ENCODE measurements at regions not wholly inside any gene's neighbourhood (a gene's known extent, or its start where the extent isn't known, plus 50 kb on each side); places are given as distances from the start of the nearest gene placed in this dataset.

GRCh38 chr15:62639906-62640605 is 402.5 kb upstream of the TPM1 start:
- POLR2A ChIA-PET: no interaction called here
- TF ChIP-seq, protein P1, sequence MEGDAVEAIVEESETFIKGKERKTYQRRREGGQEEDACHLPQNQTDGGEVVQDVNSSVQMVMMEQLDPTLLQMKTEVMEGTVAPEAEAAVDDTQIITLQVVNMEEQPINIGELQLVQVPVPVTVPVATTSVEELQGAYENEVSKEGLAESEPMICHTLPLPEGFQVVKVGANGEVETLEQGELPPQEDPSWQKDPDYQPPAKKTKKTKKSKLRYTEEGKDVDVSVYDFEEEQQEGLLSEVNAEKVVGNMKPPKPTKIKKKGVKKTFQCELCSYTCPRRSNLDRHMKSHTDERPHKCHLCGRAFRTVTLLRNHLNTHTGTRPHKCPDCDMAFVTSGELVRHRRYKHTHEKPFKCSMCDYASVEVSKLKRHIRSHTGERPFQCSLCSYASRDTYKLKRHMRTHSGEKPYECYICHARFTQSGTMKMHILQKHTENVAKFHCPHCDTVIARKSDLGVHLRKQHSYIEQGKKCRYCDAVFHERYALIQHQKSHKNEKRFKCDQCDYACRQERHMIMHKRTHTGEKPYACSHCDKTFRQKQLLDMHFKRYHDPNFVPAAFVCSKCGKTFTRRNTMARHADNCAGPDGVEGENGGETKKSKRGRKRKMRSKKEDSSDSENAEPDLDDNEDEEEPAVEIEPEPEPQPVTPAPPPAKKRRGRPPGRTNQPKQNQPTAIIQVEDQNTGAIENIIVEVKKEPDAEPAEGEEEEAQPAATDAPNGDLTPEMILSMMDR (IDR thresholded peaks at IDR 0.05; ENCODE audit: insufficient read depth, low read depth, low read length): no peak

DNA sequence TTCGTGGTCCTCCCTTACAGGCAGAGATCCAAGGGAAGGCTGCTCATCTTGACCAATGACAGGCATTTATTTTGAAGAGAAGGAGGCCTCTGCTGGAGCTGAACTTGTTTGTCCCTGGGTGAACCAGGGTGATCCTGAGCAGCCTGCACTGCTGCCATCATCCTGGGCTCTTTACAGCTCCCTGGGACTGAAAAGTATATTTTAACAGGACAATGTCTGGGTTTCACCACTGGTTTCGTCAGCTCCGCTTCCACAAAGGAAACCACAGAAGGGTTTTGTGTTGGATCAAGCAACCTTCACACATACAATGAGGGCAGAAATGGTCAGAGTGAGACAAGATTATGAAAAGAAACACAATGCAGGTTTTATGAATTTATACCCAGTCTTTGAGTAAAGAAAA is 400.7 kb upstream of the TPM1 start:
- DNase-seq (ENCODE audit: low read depth): no peak

More at GRCh38 chr15:62639906-62640605, 402.5 kb upstream of the TPM1 start:
- CTCF ChIA-PET: interaction anchor here (0.7 to 1.2 kb wide), 4 partner anchors 10 to 248 kb away, joined by 3 to 4 read pairs (median 3); no protein-coding TSS in a partner anchor
- no peaks in the 10 kb centered on the region for H3K27me3 ChIP-seq (ENCODE audit: control insufficient read depth, insufficient read depth, low read length)
- no peak overlapping the region for H3K4me3 ChIP-seq (ENCODE audit: low read depth, low read length)
- DNase-seq (ENCODE audit: low read depth): no peak
- H3K36me3 ChIP-seq (ENCODE audit: control insufficient read depth, insufficient read depth, low read length): no peaks in the 10 kb centered on the region

GRCh38 chr15:62643572-62643971 is 399.0 kb upstream of the TPM1 start:
- H3K27me3 ChIP-seq (ENCODE audit: control insufficient read depth, insufficient read depth, low read length): no peaks in the 10 kb centered on the region
- H3K4me3 ChIP-seq (ENCODE audit: low read depth, low read length): no peak overlapping the region
- ChIA-PET POLR2A (no interaction called here), CTCF (no interaction called here)
- TF ChIP-seq, protein P1 (IDR thresholded peaks at IDR 0.05; ENCODE audit: insufficient read depth, low read depth, low read length): no peak
- H3K36me3 ChIP-seq (ENCODE audit: control insufficient read depth, insufficient read depth, low read length): no peaks in the 10 kb centered on the region
- no peak for DNase-seq (ENCODE audit: low read depth)

More for the DNA sequence above, 400.7 kb upstream of the TPM1 start:
- POLR2A ChIA-PET: no interaction called here
- Histone ChIP-seq H3K4me3 (ENCODE audit: low read depth, low read length) (no peak overlapping the region), H3K27me3 (ENCODE audit: control insufficient read depth, insufficient read depth, low read length) (no peaks in the 10 kb centered on the region), H3K36me3 (ENCODE audit: control insufficient read depth, insufficient read depth, low read length) (no peaks in the 10 kb centered on the region)
- CTCF ChIA-PET: interaction anchor here (0.9 kb wide), 1 partner anchor 17 kb away, joined by 3 read pairs; no protein-coding TSS in a partner anchor
- TF ChIP-seq, protein P1 (IDR thresholded peaks at IDR 0.05; ENCODE audit: insufficient read depth, low read depth, low read length): no peak

- ChIA-PET POLR2A (no interaction called here), CTCF (interaction anchor here (0.6 kb wide), 1 partner anchor 450 kb away, joined by 3 read pairs; no protein-coding TSS in a partner anchor)
- no peaks in the 10 kb centered on the region for H3K36me3 ChIP-seq (ENCODE audit: control insufficient read depth, insufficient read depth, low read length)
- TF ChIP-seq, protein P1 (IDR thresholded peaks at IDR 0.05; ENCODE audit: insufficient read depth, low read depth, low read length): no peak
- DNase-seq (ENCODE audit: low read depth): no peak
- no peak overlapping the region for H3K4me3 ChIP-seq (ENCODE audit: low read depth, low read length)
- no peaks in the 10 kb centered on the region for H3K27me3 ChIP-seq (ENCODE audit: control insufficient read depth, insufficient read depth, low read length)
These were observed 398.2 kb upstream of the TPM1 start for GRCh38 chr15:62644216-62644888.
